ENCODE measurements at regions not wholly inside any gene's neighbourhood (a gene's known extent, or its start where the extent isn't known, plus 50 kb on each side); places are given as distances from the start of the nearest gene placed in this dataset.
"Not testable (repeated sequence)": the region's sequence is repeated elsewhere in the genome, so short reads cannot be mapped to it uniquely, and the experiment has no call there.

GRCh38 chr10:118950997-118951637 lies 78.4 kb upstream of the NANOS1 start:
- no peak for DNase-seq (ENCODE audit: low read depth)

- no peak for DNase-seq (ENCODE audit: low read depth)
Measured at GRCh38 chr10:118952493-118953295, 76.8 kb upstream of the NANOS1 start.

- no peak for DNase-seq (ENCODE audit: low read depth)
Measured at GRCh38 chr10:118953598-118954393, 75.7 kb upstream of the NANOS1 start.

GRCh38 chr10:118955531-118955930 lies 74.0 kb upstream of the NANOS1 start:
- DNase-seq (ENCODE audit: low read depth), result no peak

GRCh38 chr10:118955951-118956801 lies 73.3 kb upstream of the NANOS1 start:
- no peak for DNase-seq (ENCODE audit: low read depth)

- DNase-seq (ENCODE audit: low read depth), result no peak
Measured at GRCh38 chr10:118956802-118957442, 72.6 kb upstream of the NANOS1 start.

- DNase-seq (ENCODE audit: low read depth), result no peak
Measured at GRCh38 chr10:118957443-118957825, 72.1 kb upstream of the NANOS1 start.

GRCh38 chr10:118957966-118958365 lies 71.5 kb upstream of the NANOS1 start:
- DNase-seq (ENCODE audit: low read depth), result no peak

- DNase-seq (ENCODE audit: low read depth), result no peak
Measured at GRCh38 chr10:118958559-118958958, 71.0 kb upstream of the NANOS1 start.

- DNase-seq (ENCODE audit: low read depth), result no peak
Measured at GRCh38 chr10:118958984-118959925, 70.3 kb upstream of the NANOS1 start.

- no peak for DNase-seq (ENCODE audit: low read depth)
Measured at GRCh38 chr10:118960157-118961090, 69.1 kb upstream of the NANOS1 start.

- no peak for DNase-seq (ENCODE audit: low read depth)
Measured at GRCh38 chr10:118961436-118961835, 68.1 kb upstream of the NANOS1 start.

GRCh38 chr10:118962331-118962868 lies 67.1 kb upstream of the NANOS1 start:
- DNase-seq (ENCODE audit: low read depth), result not testable (repeated sequence)

GRCh38 chr10:118963341-118963740 lies 66.2 kb upstream of the NANOS1 start:
- DNase-seq (ENCODE audit: low read depth), result no peak

- DNase-seq (ENCODE audit: low read depth), result no peak
Measured at GRCh38 chr10:118963933-118964332, 65.6 kb upstream of the NANOS1 start.

- not testable (repeated sequence) for DNase-seq (ENCODE audit: low read depth)
Measured at GRCh38 chr10:118964476-118964875, 65.0 kb upstream of the NANOS1 start.

- no peak for DNase-seq (ENCODE audit: low read depth)
Measured at GRCh38 chr10:118965096-118965495, 64.4 kb upstream of the NANOS1 start.

GRCh38 chr10:118965645-118966044 lies 63.9 kb upstream of the NANOS1 start:
- no peak for DNase-seq (ENCODE audit: low read depth)

Data from stimulated activated CD8-positive, alpha-beta memory T cell treated with anti-CD3 and anti-CD28 coated beads, Interleukin-15, amount 100 ng/mL, for 1 hour (primary cell).